LNCAP (cell line): ENCODE measurements at regions not wholly inside any gene's neighbourhood (a gene's known extent, or its start where the extent isn't known, plus 50 kb on each side); places are given as distances from the start of the nearest gene placed in this dataset.

Source experiments
- CTCF ChIP-seq: fragments of 450-650 bp; IDR thresholded peaks from 2 replicates; pipeline ENCODE4 v1.5.1; 2017; ENCODE audit warnings: mild to moderate bottlenecking

- no peak for TF ChIP-seq CTCF
These were observed 270.6 kb upstream of the MEIS2 start for GRCh38 chr15:37370941-37371340.

- no peak for TF ChIP-seq CTCF
These were observed 271.7 kb upstream of the MEIS2 start for GRCh38 chr15:37372064-37372463.

GRCh38 chr15:37375519-37375918 is 275.2 kb upstream of the MEIS2 start:
- no peak for TF ChIP-seq CTCF

- no peak for TF ChIP-seq CTCF
These were observed 277.1 kb upstream of the MEIS2 start for GRCh38 chr15:37377428-37377827.

- TF ChIP-seq CTCF, result no peak
These were observed 294.2 kb upstream of the MEIS2 start for GRCh38 chr15:37394402-37395099.

- no peak for TF ChIP-seq CTCF
These were observed 294.7 kb upstream of the MEIS2 start for GRCh38 chr15:37395100-37395468.

- TF ChIP-seq CTCF, result no peak
These were observed 297.1 kb upstream of the MEIS2 start for GRCh38 chr15:37397266-37398022.
